GM19324 (cell line): ENCODE measurements at regions not wholly inside any gene's neighbourhood (a gene's known extent, or its start where the extent isn't known, plus 50 kb on each side); places are given as distances from the start of the nearest gene placed in this dataset.
"Not testable (repeated sequence)": the region's sequence is repeated elsewhere in the genome, so short reads cannot be mapped to it uniquely, and the experiment has no call there.

ENCODE experiments used
- ATAC-seq: cut with Tn5 transposase; IDR thresholded peaks from one replicate; pipeline ENCODE4 v1.9.1; 2021; ENCODE audit warnings: mild to moderate bottlenecking, moderate library complexity; ENCODE audit not compliant: unreplicated experiment, low FRiP score

GRCh38 chr5:130529111-130529510, 624.8 kb downstream of the CHSY3 start:
- no peak for ATAC-seq

- ATAC-seq = no peak
Measured at GRCh38 chr5:130528474-130528873, 624.2 kb downstream of the CHSY3 start.

- no peak for ATAC-seq
Measured at GRCh38 chr5:130526708-130527107, 622.4 kb downstream of the CHSY3 start.

GRCh38 chr5:130520211-130520610, 615.9 kb downstream of the CHSY3 start:
- no peak for ATAC-seq

- ATAC-seq = no peak
Measured at GRCh38 chr5:130514984-130515690, 610.9 kb downstream of the CHSY3 start.

- no peak for ATAC-seq
Measured at GRCh38 chr5:130502702-130503101, 598.4 kb downstream of the CHSY3 start.

GRCh38 chr5:130501151-130501865, 597.0 kb downstream of the CHSY3 start:
- ATAC-seq = no peak

GRCh38 chr5:130500495-130500894, 596.2 kb downstream of the CHSY3 start:
- not testable (repeated sequence) for ATAC-seq

GRCh38 chr5:130496215-130496614, 592.0 kb downstream of the CHSY3 start:
- no peak for ATAC-seq

- ATAC-seq = no peak
Measured at GRCh38 chr5:130488252-130488651, 584.0 kb downstream of the CHSY3 start.

- ATAC-seq = no peak
Measured at GRCh38 chr5:130479045-130479804, 575.0 kb downstream of the CHSY3 start.

- no peak for ATAC-seq
Measured at GRCh38 chr5:130476325-130476724, 572.1 kb downstream of the CHSY3 start.

GRCh38 chr5:130462516-130462915, 558.3 kb downstream of the CHSY3 start:
- no peak for ATAC-seq

GRCh38 chr5:130455175-130455574, 550.9 kb downstream of the CHSY3 start:
- no peak for ATAC-seq

- no peak for ATAC-seq
Measured at GRCh38 chr5:130452744-130453143, 548.5 kb downstream of the CHSY3 start.

GRCh38 chr5:130436430-130436829, 532.2 kb downstream of the CHSY3 start:
- no peak for ATAC-seq

GRCh38 chr5:130427222-130427955, 523.1 kb downstream of the CHSY3 start:
- no peak for ATAC-seq

GRCh38 chr5:130425424-130425823, 521.2 kb downstream of the CHSY3 start:
- no peak for ATAC-seq

- no peak for ATAC-seq
Measured at GRCh38 chr5:130424341-130424740, 520.1 kb downstream of the CHSY3 start.

- no peak for ATAC-seq
Measured at GRCh38 chr5:130402906-130403305, 498.6 kb downstream of the CHSY3 start.

- no peak for ATAC-seq
Measured at GRCh38 chr5:130400091-130400490, 495.8 kb downstream of the CHSY3 start.
